HG03565 (cell line): ENCODE measurements at regions not wholly inside any gene's neighbourhood (a gene's known extent, or its start where the extent isn't known, plus 50 kb on each side); places are given as distances from the start of the nearest gene placed in this dataset.
"Not testable (repeated sequence)": the region's sequence is repeated elsewhere in the genome, so short reads cannot be mapped to it uniquely, and the experiment has no call there.

Experiments
- ATAC-seq: cut with Tn5 transposase; IDR thresholded peaks from one replicate; pipeline ENCODE4 v1.9.1; 2021; ENCODE audit warnings: mild to moderate bottlenecking, moderate library complexity; ENCODE audit not compliant: unreplicated experiment

GRCh38 chr3:22659651-22660475 is 543.3 kb upstream of the UBE2E2 start:
- no peak for ATAC-seq

- no peak for ATAC-seq
These were observed 542.5 kb upstream of the UBE2E2 start for GRCh38 chr3:22660606-22661005.

GRCh38 chr3:22661121-22661700 is 541.9 kb upstream of the UBE2E2 start:
- no peak for ATAC-seq

- ATAC-seq: no peak
These were observed 537.6 kb upstream of the UBE2E2 start for GRCh38 chr3:22665528-22665927.

- ATAC-seq: no peak
These were observed 536.4 kb upstream of the UBE2E2 start for GRCh38 chr3:22666736-22667135.

- ATAC-seq: no peak
These were observed 531.3 kb upstream of the UBE2E2 start for GRCh38 chr3:22671848-22672247.

- no peak for ATAC-seq
These were observed 518.4 kb upstream of the UBE2E2 start for GRCh38 chr3:22684739-22685138.

- no peak for ATAC-seq
These were observed 517.5 kb upstream of the UBE2E2 start for GRCh38 chr3:22685597-22685996.

- ATAC-seq: no peak
These were observed 511.7 kb upstream of the UBE2E2 start for GRCh38 chr3:22691407-22691806.

- no peak for ATAC-seq
These were observed 511.1 kb upstream of the UBE2E2 start for GRCh38 chr3:22691856-22692628.

- ATAC-seq: no peak
These were observed 502.3 kb upstream of the UBE2E2 start for GRCh38 chr3:22700876-22701275.

- no peak for ATAC-seq
These were observed 499.0 kb upstream of the UBE2E2 start for GRCh38 chr3:22704166-22704565.

GRCh38 chr3:22704571-22705354 is 498.4 kb upstream of the UBE2E2 start:
- no peak for ATAC-seq

- ATAC-seq: not testable (repeated sequence)
These were observed 496.2 kb upstream of the UBE2E2 start for GRCh38 chr3:22706922-22707321.

- no peak for ATAC-seq
These were observed 489.2 kb upstream of the UBE2E2 start for GRCh38 chr3:22713936-22714335.

GRCh38 chr3:22714749-22715148 is 488.4 kb upstream of the UBE2E2 start:
- no peak for ATAC-seq

GRCh38 chr3:22720596-22720995 is 482.5 kb upstream of the UBE2E2 start:
- ATAC-seq: no peak

- ATAC-seq: no peak
These were observed 478.7 kb upstream of the UBE2E2 start for GRCh38 chr3:22724420-22724819.

GRCh38 chr3:22728406-22728805 is 474.7 kb upstream of the UBE2E2 start:
- ATAC-seq: no peak

GRCh38 chr3:22729212-22729611 is 473.9 kb upstream of the UBE2E2 start:
- no peak for ATAC-seq

- no peak for ATAC-seq
These were observed 473.1 kb upstream of the UBE2E2 start for GRCh38 chr3:22729981-22730380.
